Smooth muscle cell (in vitro differentiated cells): ENCODE measurements at regions not wholly inside any gene's neighbourhood (a gene's known extent, or its start where the extent isn't known, plus 50 kb on each side); places are given as distances from the start of the nearest gene placed in this dataset.

Source experiments
- DNase-seq: peaks from one replicate; lab custom pipeline; 2025; ENCODE audit not compliant: unreplicated experiment; lab: John Stamatoyannopoulos, UW
- H2AFZ ChIP-seq: fragments of 200-600 bp; sonication (generic); 2 replicates; pipeline ENCODE4 v1.6.0; 2016; ENCODE audit warnings: antibody characterized with exemption, low read depth, mild to moderate bottlenecking
- H3F3A ChIP-seq: fragments of 200-600 bp; sonication (generic); 2 replicates; pipeline ENCODE4 v1.6.0; 2017; ENCODE audit warnings: antibody characterized with exemption, low read depth
- H3K27ac ChIP-seq: fragments of 200-600 bp; sonication (generic); 2 replicates; pipeline ENCODE4 v1.5.1; 2016; ENCODE audit warnings: low read depth, mild to moderate bottlenecking
- H3K27me3 ChIP-seq: fragments of 200-600 bp; sonication (generic); 2 replicates; pipeline ENCODE4 v1.6.1; 2016; ENCODE audit warnings: low read depth, mild to moderate bottlenecking
- H3K36me3 ChIP-seq: fragments of 200-600 bp; sonication (generic); 2 replicates; pipeline ENCODE4 v1.5.1; 2016; ENCODE audit warnings: low read depth
- H3K4me1 ChIP-seq: fragments of 200-600 bp; sonication (generic); 2 replicates; pipeline ENCODE4 v1.5.1; 2016; ENCODE audit warnings: low read depth
- H3K4me2 ChIP-seq: fragments of 200-600 bp; sonication (generic); 2 replicates; pipeline ENCODE4 v1.6.0; 2016; ENCODE audit warnings: mild to moderate bottlenecking
- H3K4me3 ChIP-seq: fragments of 200-600 bp; sonication (generic); 2 replicates; pipeline ENCODE4 v1.5.1; 2016; ENCODE audit warnings: mild to moderate bottlenecking
- H3K79me2 ChIP-seq: fragments of 200-600 bp; sonication (generic); 2 replicates; pipeline ENCODE4 v1.6.0; 2016; ENCODE audit warnings: low read depth, mild to moderate bottlenecking
- H3K9ac ChIP-seq: fragments of 200-600 bp; sonication (generic); 2 replicates; pipeline ENCODE4 v1.6.0; 2016; ENCODE audit warnings: low read depth
- H3K9me3 ChIP-seq: fragments of 200-600 bp; sonication (generic); replicated peaks from 2 replicates; pipeline ENCODE4 v1.5.1; 2016; ENCODE audit warnings: low read depth
- H4K20me1 ChIP-seq: fragments of 200-600 bp; sonication (generic); 2 replicates; pipeline ENCODE4 v1.6.0; 2016; ENCODE audit warnings: low read depth
- CTCF ChIP-seq: fragments of 200-600 bp; sonication (generic); IDR thresholded peaks from 2 replicates; pipeline ENCODE4 v1.5.1; 2017; ENCODE audit warnings: borderline replicate concordance, mild to moderate bottlenecking, antibody characterized with exemption; ENCODE audit not compliant: insufficient read depth, poor library complexity, severe bottlenecking
- WGBS: methylation state at CpG from one replicate; pipeline ENCODE4 v1.1.7; 2016; ENCODE audit warnings: low lambda C conversion rate; 5-methylcytosine and 5-hydroxymethylcytosine counted together

- H3K4me3 ChIP-seq, result no peak overlapping the region
- peak overlapping the region; percentile 68 for H3K27ac ChIP-seq
- 88% methylated on average over 1 of the region's 1 CpG for WGBS
- no peaks in the 10 kb centered on the region for H3K4me1 ChIP-seq
- H3K79me2 ChIP-seq, result no peaks in the 10 kb centered on the region
- peaks cover 6% of the 10 kb centered on the region for H3F3A ChIP-seq
- TF ChIP-seq CTCF, result no peak
- no peaks in the 10 kb centered on the region for H4K20me1 ChIP-seq
- H3K9me3 ChIP-seq, result no peaks in the 10 kb centered on the region
- peak overlapping the region; percentile 55 for H3K4me2 ChIP-seq
- no peaks in the 10 kb centered on the region for H3K27me3 ChIP-seq
- no peaks in the 10 kb centered on the region for H3K36me3 ChIP-seq
- H3K9ac ChIP-seq, result no peak overlapping the region
- DNase-seq, result no peak
- H2AFZ ChIP-seq, result peak overlapping the region; percentile 89
Observed at GRCh38 chr14:49408187-49408933, 177.8 kb downstream of the RPS29 start.

GRCh38 chr14:49405291-49405690 is 180.9 kb downstream of the RPS29 start:
- H3K36me3 ChIP-seq, result no peaks in the 10 kb centered on the region
- H3K4me1 ChIP-seq, result no peaks in the 10 kb centered on the region
- H3K27me3 ChIP-seq, result no peaks in the 10 kb centered on the region
- 57% methylated on average over 3 of the region's 3 CpGs for WGBS
- H3K4me3 ChIP-seq, result no peak overlapping the region
- peak overlapping the region; percentile 52 for H2AFZ ChIP-seq
- peaks cover 6% of the 10 kb centered on the region for H3F3A ChIP-seq
- no peak overlapping the region for H3K4me2 ChIP-seq
- no peak overlapping the region for H3K9ac ChIP-seq
- no peaks in the 10 kb centered on the region for H4K20me1 ChIP-seq
- TF ChIP-seq CTCF, result no peak
- H3K27ac ChIP-seq, result no peak overlapping the region
- no peaks in the 10 kb centered on the region for H3K9me3 ChIP-seq
- DNase-seq, result no peak
- H3K79me2 ChIP-seq, result no peaks in the 10 kb centered on the region

- H3K9me3 ChIP-seq, result no peaks in the 10 kb centered on the region
- H3K4me2 ChIP-seq, result no peak overlapping the region
- H3K36me3 ChIP-seq, result no peaks in the 10 kb centered on the region
- H3K9ac ChIP-seq, result no peak overlapping the region
- H3K4me3 ChIP-seq, result no peak overlapping the region
- no peak for DNase-seq
- no peaks in the 10 kb centered on the region for H3K4me1 ChIP-seq
- no peak overlapping the region for H3K27ac ChIP-seq
- H4K20me1 ChIP-seq, result no peaks in the 10 kb centered on the region
- H3F3A ChIP-seq, result no peaks in the 10 kb centered on the region
- H3K79me2 ChIP-seq, result no peaks in the 10 kb centered on the region
- H2AFZ ChIP-seq, result no peak overlapping the region
- 82% methylated on average over 2 of the region's 2 CpGs for WGBS
- no peaks in the 10 kb centered on the region for H3K27me3 ChIP-seq
- no peak for TF ChIP-seq CTCF
Observed at GRCh38 chr14:49401373-49401772, 184.8 kb downstream of the RPS29 start.

- no peak for TF ChIP-seq CTCF
- Histone ChIP-seq H3K36me3 (no peaks in the 10 kb centered on the region), H3K9ac (no peak overlapping the region), H2AFZ (no peak overlapping the region), H3K9me3 (no peaks in the 10 kb centered on the region), H3K4me2 (no peak overlapping the region), H3K4me1 (no peaks in the 10 kb centered on the region), H3F3A (no peaks in the 10 kb centered on the region), H3K27ac (no peak overlapping the region), H3K79me2 (no peaks in the 10 kb centered on the region), H3K27me3 (no peaks in the 10 kb centered on the region), H4K20me1 (no peaks in the 10 kb centered on the region), H3K4me3 (no peak overlapping the region)
- no peak for DNase-seq
Observed at GRCh38 chr14:49396801-49397200, 189.4 kb downstream of the RPS29 start.
